ENCODE measurements at regions not wholly inside any gene's neighbourhood (a gene's known extent, or its start where the extent isn't known, plus 50 kb on each side); places are given as distances from the start of the nearest gene placed in this dataset.

DNA sequence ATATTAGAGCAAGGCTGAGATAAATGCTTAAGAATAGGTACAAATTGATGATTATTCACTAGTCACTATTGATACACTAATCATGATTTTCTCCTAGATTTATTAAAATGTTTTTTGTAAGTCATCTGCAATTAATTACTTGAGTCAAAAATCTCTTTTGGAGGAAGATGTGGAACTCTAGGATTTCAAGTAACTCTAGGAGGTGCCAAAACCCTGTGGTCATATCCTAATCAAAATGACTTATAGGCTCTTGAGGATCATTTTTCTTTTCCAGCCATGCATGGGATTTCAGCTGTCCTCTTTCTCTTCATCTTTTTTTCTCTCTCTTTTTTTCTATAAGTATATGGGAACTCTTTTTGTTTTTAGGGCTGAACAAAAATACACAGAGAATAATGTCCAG is 141.8 kb upstream of the CD180 start:
- TF ChIP-seq, protein P1, sequence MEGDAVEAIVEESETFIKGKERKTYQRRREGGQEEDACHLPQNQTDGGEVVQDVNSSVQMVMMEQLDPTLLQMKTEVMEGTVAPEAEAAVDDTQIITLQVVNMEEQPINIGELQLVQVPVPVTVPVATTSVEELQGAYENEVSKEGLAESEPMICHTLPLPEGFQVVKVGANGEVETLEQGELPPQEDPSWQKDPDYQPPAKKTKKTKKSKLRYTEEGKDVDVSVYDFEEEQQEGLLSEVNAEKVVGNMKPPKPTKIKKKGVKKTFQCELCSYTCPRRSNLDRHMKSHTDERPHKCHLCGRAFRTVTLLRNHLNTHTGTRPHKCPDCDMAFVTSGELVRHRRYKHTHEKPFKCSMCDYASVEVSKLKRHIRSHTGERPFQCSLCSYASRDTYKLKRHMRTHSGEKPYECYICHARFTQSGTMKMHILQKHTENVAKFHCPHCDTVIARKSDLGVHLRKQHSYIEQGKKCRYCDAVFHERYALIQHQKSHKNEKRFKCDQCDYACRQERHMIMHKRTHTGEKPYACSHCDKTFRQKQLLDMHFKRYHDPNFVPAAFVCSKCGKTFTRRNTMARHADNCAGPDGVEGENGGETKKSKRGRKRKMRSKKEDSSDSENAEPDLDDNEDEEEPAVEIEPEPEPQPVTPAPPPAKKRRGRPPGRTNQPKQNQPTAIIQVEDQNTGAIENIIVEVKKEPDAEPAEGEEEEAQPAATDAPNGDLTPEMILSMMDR (IDR thresholded peaks at IDR 0.05; ENCODE audit: insufficient read depth, low read length, poor library complexity, severe bottlenecking), result no peak
- no peak for TF ChIP-seq EZH2phosphoT487 (conservative IDR thresholded peaks at IDR 0.05; ENCODE audit: low read length)
- Histone ChIP-seq H3K9me2 (replicated peaks; ENCODE audit: insufficient read depth, low read length) (no peaks in the 10 kb centered on the region), H2AFZ (ENCODE audit: low read depth, low read length, severe bottlenecking) (no peak overlapping the region), H3K36me3 (ENCODE audit: low read length) (no peaks in the 10 kb centered on the region), H3K79me2 (ENCODE audit: insufficient read depth, low read length) (no peaks in the 10 kb centered on the region), H3K27ac (ENCODE audit: low read depth, low read length) (no peak overlapping the region), H3K9ac (ENCODE audit: low read length) (no peak overlapping the region), H3K9me3 (ENCODE audit: insufficient read depth, low read length) (no peaks in the 10 kb centered on the region), H3K4me2 (ENCODE audit: low read depth, low read length, poor library complexity, severe bottlenecking) (no peak overlapping the region), H3K27me3 (ENCODE audit: low read length) (no peaks in the 10 kb centered on the region), H3F3A (ENCODE audit: insufficient read depth) (no peaks in the 10 kb centered on the region), H3K4me3 (ENCODE audit: insufficient read depth, low read length, poor library complexity, severe bottlenecking) (no peak overlapping the region), H4K20me1 (ENCODE audit: low read depth, low read length) (no peaks in the 10 kb centered on the region)

DNA sequence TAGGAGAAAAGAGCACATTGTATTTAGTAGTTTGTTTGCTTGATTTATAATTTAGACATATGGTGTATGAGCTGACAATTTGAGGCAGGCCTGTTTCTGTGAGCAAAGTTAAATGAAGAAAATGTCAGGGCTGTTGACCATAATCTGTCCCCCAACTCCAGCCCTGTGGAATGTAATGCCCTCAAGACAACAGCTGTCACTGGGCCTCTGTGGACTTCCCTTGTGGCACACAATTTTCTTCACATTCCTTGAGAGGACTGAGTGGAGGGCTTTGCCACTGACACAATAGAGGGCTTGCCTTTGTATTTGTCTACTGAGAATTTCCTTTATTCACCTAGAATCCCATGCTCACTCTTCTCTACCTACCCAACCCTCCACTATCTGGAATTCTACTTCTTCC is 141.2 kb upstream of the CD180 start:
- H3K4me2 ChIP-seq (ENCODE audit: low read depth, low read length, poor library complexity, severe bottlenecking), result no peak overlapping the region
- H3K36me3 ChIP-seq (ENCODE audit: low read length), result no peaks in the 10 kb centered on the region
- H3K27ac ChIP-seq (ENCODE audit: low read depth, low read length), result no peak overlapping the region
- H3K79me2 ChIP-seq (ENCODE audit: insufficient read depth, low read length), result no peaks in the 10 kb centered on the region
- no peak overlapping the region for H3K4me3 ChIP-seq (ENCODE audit: insufficient read depth, low read length, poor library complexity, severe bottlenecking)
- H3K27me3 ChIP-seq (ENCODE audit: low read length), result no peaks in the 10 kb centered on the region
- no peak overlapping the region for H2AFZ ChIP-seq (ENCODE audit: low read depth, low read length, severe bottlenecking)
- TF ChIP-seq EZH2phosphoT487 (conservative IDR thresholded peaks at IDR 0.05; ENCODE audit: low read length), result no peak
- TF ChIP-seq, protein P1 (IDR thresholded peaks at IDR 0.05; ENCODE audit: insufficient read depth, low read length, poor library complexity, severe bottlenecking), result no peak
- H4K20me1 ChIP-seq (ENCODE audit: low read depth, low read length), result no peaks in the 10 kb centered on the region
- H3K9me3 ChIP-seq (ENCODE audit: insufficient read depth, low read length), result no peaks in the 10 kb centered on the region
- H3K9ac ChIP-seq (ENCODE audit: low read length), result no peak overlapping the region
- no peaks in the 10 kb centered on the region for H3F3A ChIP-seq (ENCODE audit: insufficient read depth)
- H3K9me2 ChIP-seq (replicated peaks; ENCODE audit: insufficient read depth, low read length), result no peaks in the 10 kb centered on the region

DNA sequence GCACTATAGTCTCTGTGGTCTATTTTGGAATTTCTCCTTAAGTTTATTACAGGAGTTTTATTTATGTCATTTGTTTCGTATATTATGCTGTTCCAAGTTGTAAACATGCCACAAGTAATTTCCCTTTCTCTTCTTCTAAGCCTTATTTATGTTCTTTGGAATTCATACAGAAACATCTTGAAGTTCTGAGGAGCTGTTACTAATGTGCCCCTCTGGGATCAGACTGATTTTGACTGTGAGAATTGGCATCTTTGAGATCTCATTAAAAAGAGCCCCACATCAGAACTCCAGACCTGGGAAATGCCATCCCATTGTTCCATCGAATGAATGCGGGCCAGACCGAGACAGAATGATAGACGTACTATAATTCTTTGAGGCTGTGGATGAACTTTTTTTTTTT is 138.8 kb upstream of the CD180 start:
- Histone ChIP-seq H3K79me2 (ENCODE audit: insufficient read depth, low read length) (no peaks in the 10 kb centered on the region), H3F3A (ENCODE audit: insufficient read depth) (no peaks in the 10 kb centered on the region)

More for the DNA sequence above, 138.8 kb upstream of the CD180 start:
- Histone ChIP-seq H3K27ac (ENCODE audit: low read depth, low read length) (no peak overlapping the region), H3K9me3 (ENCODE audit: insufficient read depth, low read length) (no peaks in the 10 kb centered on the region), H3K36me3 (ENCODE audit: low read length) (no peaks in the 10 kb centered on the region), H4K20me1 (ENCODE audit: low read depth, low read length) (no peaks in the 10 kb centered on the region), H3K4me3 (ENCODE audit: insufficient read depth, low read length, poor library complexity, severe bottlenecking) (no peak overlapping the region), H3K9ac (ENCODE audit: low read length) (no peak overlapping the region), H2AFZ (ENCODE audit: low read depth, low read length, severe bottlenecking) (no peak overlapping the region), H3K9me2 (replicated peaks; ENCODE audit: insufficient read depth, low read length) (no peaks in the 10 kb centered on the region), H3K4me2 (ENCODE audit: low read depth, low read length, poor library complexity, severe bottlenecking) (no peak overlapping the region), H3K27me3 (ENCODE audit: low read length) (no peaks in the 10 kb centered on the region)
- no peak for TF ChIP-seq EZH2phosphoT487 (conservative IDR thresholded peaks at IDR 0.05; ENCODE audit: low read length)
- TF ChIP-seq, protein P1 (IDR thresholded peaks at IDR 0.05; ENCODE audit: insufficient read depth, low read length, poor library complexity, severe bottlenecking), result no peak
